Lung (tissue), 11 donors: ENCODE measurements at regions not wholly inside any gene's neighbourhood (a gene's known extent, or its start where the extent isn't known, plus 50 kb on each side); places are given as distances from the start of the nearest gene placed in this dataset.

ENCODE experiments used
- ATAC-seq: fragments of 200-7000 bp; cut with Tn5 transposase; one replicate; pipeline ENCODE4 v1.9.1; 2020; ENCODE audit warnings: moderate number of reproducible peaks; ENCODE audit not compliant: insufficient read depth, low FRiP score
- DNase-seq, 3 donors: peaks; one replicate each; pipeline ENCODE4 v3.0.0-alpha.2; 2013 to 2017
- H3K27ac ChIP-seq, 2 donors: one replicate each; pipeline ENCODE4 v1.5.1; 2013; ENCODE audit warnings: mild to moderate bottlenecking in 2 of 2, moderate library complexity in 2 of 2, control low read depth in 1 of 2, inconsistent platforms in 1 of 2, low read depth in 1 of 2, low read length in 1 of 2
- H3K27me3 ChIP-seq, 3 donors: one replicate each; pipeline ENCODE4 v1.5.1; 2013; ENCODE audit warnings: low read length in 2 of 3; ENCODE audit not compliant: control insufficient read depth in 3 of 3, insufficient read depth in 3 of 3
- H3K36me3 ChIP-seq, 4 donors: one replicate each; pipeline ENCODE4 v1.5.1; 2013; ENCODE audit warnings: low read length in 4 of 4, mild to moderate bottlenecking in 1 of 4, moderate library complexity in 1 of 4; ENCODE audit not compliant: control insufficient read depth in 4 of 4, insufficient read depth in 4 of 4
- H3K4me1 ChIP-seq, 5 donors: one replicate each; pipeline ENCODE4 v1.5.1; 2013; ENCODE audit warnings: low read length in 5 of 5, mild to moderate bottlenecking in 2 of 5, moderate library complexity in 1 of 5; ENCODE audit not compliant: control insufficient read depth in 5 of 5, insufficient read depth in 5 of 5
- H3K4me3 ChIP-seq: one replicate; pipeline ENCODE4 v1.5.1; 2013; ENCODE audit warnings: mild to moderate bottlenecking, control low read depth, moderate library complexity
- H3K9ac ChIP-seq, 2 donors: one replicate each; pipeline ENCODE4 v1.5.1; 2013; ENCODE audit warnings: low read length in 2 of 2, control low read depth in 1 of 2; ENCODE audit not compliant: insufficient read depth in 1 of 2
- H3K9me3 ChIP-seq, 4 donors: one replicate each; pipeline ENCODE4 v1.5.1; 2013; ENCODE audit warnings: low read length in 3 of 4, mild to moderate bottlenecking in 1 of 4, moderate library complexity in 1 of 4; ENCODE audit not compliant: control insufficient read depth in 4 of 4, insufficient read depth in 3 of 4
- WGBS, 2 donors: extraction: QIAGEN DNeasy Blood & Tissue Kit; methylation state at CpG; one replicate each; pipeline ENCODE4 v1.1.7; 2013; 5-methylcytosine and 5-hydroxymethylcytosine counted together
- TF ChIP-seq, protein P1 (sequence below): IDR thresholded peaks from 2 replicates; pipeline ENCODE4 v1.5.1; 2012; ENCODE audit warnings: mild to moderate bottlenecking; ENCODE audit errors: control extremely low read depth, extremely low read depth
- donor health status: control.
- donor health status: control.
- donor health status: Bipolar disorder and iron deficiency.
- donor health status: healthy.
- donor health status: DM: yes; HTN: yes; CAD: no.

DNA sequence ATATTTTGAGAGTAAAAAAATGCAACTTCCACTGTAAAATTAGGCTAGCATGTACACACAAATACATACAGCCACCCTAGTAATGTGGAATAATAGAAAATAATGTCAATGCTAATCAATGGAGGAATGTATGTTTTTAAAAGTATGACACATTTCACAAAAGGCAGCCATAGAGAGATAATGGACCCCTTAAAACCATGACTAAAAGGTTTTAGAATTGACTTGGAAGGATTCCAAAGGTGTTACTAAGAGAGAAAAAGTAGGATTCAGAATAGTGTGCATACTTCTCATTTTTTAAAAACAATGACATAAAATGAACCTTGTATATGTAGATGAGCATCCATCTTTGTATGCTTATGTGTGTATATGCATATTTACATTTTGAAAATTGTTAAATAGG, 597.9 kb upstream of the PCDH9 start:
- Histone ChIP-seq H3K36me3 (no peaks in the 10 kb centered on the region), H3K9ac (no peak overlapping the region), H3K4me1 (no peaks in the 10 kb centered on the region), H3K9me3 (peaks cover 0 to 3% (median 0%) of the 10 kb centered on the region in 4 donors), H3K27ac (no peak overlapping the region), H3K27me3 (no peaks in the 10 kb centered on the region), H3K4me3 (no peak overlapping the region)
- DNase-seq (no peak), ATAC-seq (no peak)
- TF ChIP-seq, protein P1, sequence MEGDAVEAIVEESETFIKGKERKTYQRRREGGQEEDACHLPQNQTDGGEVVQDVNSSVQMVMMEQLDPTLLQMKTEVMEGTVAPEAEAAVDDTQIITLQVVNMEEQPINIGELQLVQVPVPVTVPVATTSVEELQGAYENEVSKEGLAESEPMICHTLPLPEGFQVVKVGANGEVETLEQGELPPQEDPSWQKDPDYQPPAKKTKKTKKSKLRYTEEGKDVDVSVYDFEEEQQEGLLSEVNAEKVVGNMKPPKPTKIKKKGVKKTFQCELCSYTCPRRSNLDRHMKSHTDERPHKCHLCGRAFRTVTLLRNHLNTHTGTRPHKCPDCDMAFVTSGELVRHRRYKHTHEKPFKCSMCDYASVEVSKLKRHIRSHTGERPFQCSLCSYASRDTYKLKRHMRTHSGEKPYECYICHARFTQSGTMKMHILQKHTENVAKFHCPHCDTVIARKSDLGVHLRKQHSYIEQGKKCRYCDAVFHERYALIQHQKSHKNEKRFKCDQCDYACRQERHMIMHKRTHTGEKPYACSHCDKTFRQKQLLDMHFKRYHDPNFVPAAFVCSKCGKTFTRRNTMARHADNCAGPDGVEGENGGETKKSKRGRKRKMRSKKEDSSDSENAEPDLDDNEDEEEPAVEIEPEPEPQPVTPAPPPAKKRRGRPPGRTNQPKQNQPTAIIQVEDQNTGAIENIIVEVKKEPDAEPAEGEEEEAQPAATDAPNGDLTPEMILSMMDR: no peak

DNA sequence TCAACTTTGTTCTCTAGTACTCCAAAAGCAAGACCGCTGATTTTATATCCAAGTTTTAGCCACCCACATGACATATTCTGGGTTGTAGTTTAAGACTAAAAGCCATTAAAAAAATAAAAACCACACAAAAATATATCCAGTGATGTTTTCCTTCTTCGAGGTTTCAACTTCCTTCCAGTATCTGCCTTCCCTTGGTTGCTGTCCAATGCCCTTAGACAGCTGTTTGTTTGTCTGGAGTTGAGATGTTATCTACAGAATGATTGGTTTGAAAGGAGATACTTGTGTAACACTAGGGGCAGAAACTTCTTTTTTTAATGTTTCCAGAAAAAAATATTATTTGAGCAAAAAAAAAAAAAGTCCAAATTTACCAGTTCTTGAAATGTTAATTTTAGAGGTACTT, 591.5 kb upstream of the PCDH9 start:
- H3K9ac ChIP-seq: no peak overlapping the region
- H3K9me3 ChIP-seq: no peaks in the 10 kb centered on the region
- no peaks in the 10 kb centered on the region for H3K4me1 ChIP-seq
- no peak overlapping the region for H3K4me3 ChIP-seq
- H3K27me3 ChIP-seq: no peaks in the 10 kb centered on the region
- WGBS, 2 donors: 48 to 54% methylated on average over 2 of the region's 2 CpGs
- DNase-seq: peak in 1 of 3 donors; percentile 15
- no peak for ATAC-seq
- no peak overlapping the region for H3K27ac ChIP-seq
- TF ChIP-seq, protein P1: no peak
- H3K36me3 ChIP-seq: no peaks in the 10 kb centered on the region

DNA sequence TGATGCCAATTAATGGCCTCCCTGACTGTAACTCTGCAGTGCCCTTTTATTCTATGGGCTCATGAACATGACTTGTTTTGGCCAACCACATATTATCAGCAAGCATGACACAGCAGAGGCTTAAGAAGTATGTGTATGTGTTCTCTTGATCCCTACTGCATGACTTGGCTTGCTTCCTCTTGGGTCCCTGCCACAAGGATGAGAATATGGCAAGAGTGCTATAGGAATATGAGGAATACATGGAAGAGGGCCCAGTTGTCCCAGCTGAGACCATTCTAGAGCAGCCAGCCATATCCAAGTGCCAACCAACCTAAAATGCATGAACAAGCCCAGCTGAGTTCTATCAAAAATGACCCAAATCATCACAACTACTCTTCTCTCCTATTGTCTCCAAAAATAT, 576.7 kb upstream of the PCDH9 start:
- no peak overlapping the region for H3K4me3 ChIP-seq
- ATAC-seq: no peak
- no peaks in the 10 kb centered on the region for H3K36me3 ChIP-seq
- no peak overlapping the region for H3K27ac ChIP-seq
- H3K4me1 ChIP-seq: peaks cover 0 to 3% (median 0%) of the 10 kb centered on the region in 5 donors
- H3K27me3 ChIP-seq: no peaks in the 10 kb centered on the region
- TF ChIP-seq, protein P1: no peak
- no peak overlapping the region for H3K9ac ChIP-seq
- H3K9me3 ChIP-seq: no peaks in the 10 kb centered on the region
- peak; percentile 70 to 80 (median 79) for DNase-seq

DNA sequence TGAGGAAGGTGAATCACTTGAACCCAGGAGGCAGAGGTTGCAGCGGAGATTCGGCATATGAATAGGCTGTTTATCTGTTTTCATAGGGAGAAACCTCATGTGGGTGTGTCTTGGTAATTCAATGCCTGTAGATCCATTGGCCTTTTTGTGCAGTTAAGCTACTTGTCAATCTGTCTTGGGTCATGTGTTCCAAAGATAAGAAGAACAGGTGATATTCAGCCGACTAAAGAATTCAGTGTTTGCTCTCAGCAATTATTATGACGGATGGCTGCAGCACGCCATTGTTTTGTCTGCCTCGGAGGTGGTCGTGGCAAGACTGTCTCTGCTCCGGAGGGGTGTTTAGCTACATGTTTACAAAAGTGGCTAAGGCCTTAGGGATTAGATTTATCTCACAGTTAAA, 573.0 kb upstream of the PCDH9 start:
- WGBS, 2 donors: 59 to 82% methylated on average over 8 of the region's 8 CpGs
- TF ChIP-seq, protein P1: no peak

More for the DNA sequence above, 573.0 kb upstream of the PCDH9 start:
- Histone ChIP-seq H3K9ac (no peak overlapping the region), H3K4me1 (peaks cover 0 to 3% (median 0%) of the 10 kb centered on the region in 5 donors), H3K4me3 (no peak overlapping the region), H3K9me3 (no peaks in the 10 kb centered on the region), H3K27ac (no peak overlapping the region), H3K36me3 (no peaks in the 10 kb centered on the region), H3K27me3 (no peaks in the 10 kb centered on the region)
- ATAC-seq: no peak
- no peak for DNase-seq
